GM19397 (cell line): ENCODE measurements at regions not wholly inside any gene's neighbourhood (a gene's known extent, or its start where the extent isn't known, plus 50 kb on each side); places are given as distances from the start of the nearest gene placed in this dataset.

Experiments
- ATAC-seq: cut with Tn5 transposase; IDR thresholded peaks from one replicate; pipeline ENCODE4 v1.9.1; 2021; ENCODE audit warnings: mild to moderate bottlenecking, moderate library complexity; ENCODE audit not compliant: unreplicated experiment

- ATAC-seq: no peak
These were observed 296.6 kb upstream of the RASA1 start for GRCh38 chr5:86971034-86971571.

- ATAC-seq: no peak
These were observed 292.7 kb upstream of the RASA1 start for GRCh38 chr5:86974955-86975354.

GRCh38 chr5:86977190-86977589, 290.5 kb upstream of the RASA1 start:
- ATAC-seq: no peak

GRCh38 chr5:86977808-86978207, 289.9 kb upstream of the RASA1 start:
- ATAC-seq: no peak

- ATAC-seq: no peak
These were observed 287.8 kb upstream of the RASA1 start for GRCh38 chr5:86979811-86980411.

- no peak for ATAC-seq
These were observed 285.8 kb upstream of the RASA1 start for GRCh38 chr5:86981898-86982297.

- ATAC-seq: no peak
These were observed 284.5 kb upstream of the RASA1 start for GRCh38 chr5:86983208-86983607.

GRCh38 chr5:86986837-86987236, 280.8 kb upstream of the RASA1 start:
- ATAC-seq: no peak

- no peak for ATAC-seq
These were observed 270.2 kb upstream of the RASA1 start for GRCh38 chr5:86997516-86997915.

- no peak for ATAC-seq
These were observed 267.7 kb upstream of the RASA1 start for GRCh38 chr5:86999951-87000350.

GRCh38 chr5:87002485-87002884, 265.2 kb upstream of the RASA1 start:
- ATAC-seq: no peak

- no peak for ATAC-seq
These were observed 263.6 kb upstream of the RASA1 start for GRCh38 chr5:87004101-87004500.

- no peak for ATAC-seq
These were observed 259.9 kb upstream of the RASA1 start for GRCh38 chr5:87007737-87008136.

- ATAC-seq: no peak
These were observed 258.7 kb upstream of the RASA1 start for GRCh38 chr5:87008751-87009560.

- ATAC-seq: no peak
These were observed 256.9 kb upstream of the RASA1 start for GRCh38 chr5:87010736-87011135.

GRCh38 chr5:87015901-87016300, 251.8 kb upstream of the RASA1 start:
- no peak for ATAC-seq

- peak; percentile 88 for ATAC-seq
These were observed 247.4 kb upstream of the RASA1 start for GRCh38 chr5:87020099-87020934.

GRCh38 chr5:87022415-87022814, 245.3 kb upstream of the RASA1 start:
- no peak for ATAC-seq

- ATAC-seq: no peak
These were observed 240.1 kb upstream of the RASA1 start for GRCh38 chr5:87027570-87027969.

- ATAC-seq: no peak
These were observed 237.7 kb upstream of the RASA1 start for GRCh38 chr5:87029951-87030350.

- no peak for ATAC-seq
These were observed 237.0 kb upstream of the RASA1 start for GRCh38 chr5:87030699-87031098.
